ENCODE measurements at regions not wholly inside any gene's neighbourhood (a gene's known extent, or its start where the extent isn't known, plus 50 kb on each side); places are given as distances from the start of the nearest gene placed in this dataset.

DNA sequence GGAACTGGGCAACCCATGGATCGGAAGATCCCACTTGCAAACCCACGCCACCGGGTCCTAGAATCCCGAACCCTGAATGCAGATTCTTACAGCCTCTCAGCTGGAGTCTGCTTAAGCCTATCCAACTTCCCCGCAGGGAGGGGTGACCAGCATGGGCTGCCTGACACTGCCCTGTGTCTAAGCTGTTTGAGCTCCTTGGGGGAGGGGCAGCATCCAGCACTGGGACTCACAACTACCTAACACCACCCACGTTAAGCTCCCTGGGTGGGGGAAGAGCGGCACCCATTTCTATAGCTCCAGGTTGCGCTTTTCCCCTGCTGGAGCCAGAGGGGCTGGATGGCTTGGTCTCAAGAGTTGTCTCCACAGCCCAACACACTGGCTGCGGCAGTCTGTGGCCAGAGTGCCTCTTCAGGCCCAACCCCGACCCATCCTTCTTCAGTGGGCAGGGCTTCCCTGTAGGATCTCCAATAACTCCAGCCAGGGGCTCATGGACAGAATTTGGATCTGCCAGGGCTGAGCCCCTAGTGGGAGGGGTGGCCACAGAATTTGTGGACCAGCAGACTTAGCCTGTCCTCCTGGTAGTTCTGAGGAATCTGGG, 649.2 kb downstream of the TUSC7 start:
- no peaks in the 10 kb centered on the region for H4K20me1 ChIP-seq (replicated peaks; ENCODE audit: insufficient read depth)
- no peak for DNase-seq (ENCODE audit: low spot score)
- Mint-ChIP-seq H3K27ac (no peak overlapping the region), H3K4me3 (no peak overlapping the region), H3K4me1 (peaks cover 23% of the 10 kb centered on the region), H3K27me3 (ENCODE audit: insufficient read depth, low read depth, poor library complexity) (no peaks in the 10 kb centered on the region), H3K9me3 (peaks cover 14% of the 10 kb centered on the region; the same call in 2 of the 3 replicates), H3K36me3 (ENCODE audit: low read depth) (peaks cover 11% of the 10 kb centered on the region)
- peaks cover 10% of the 10 kb centered on the region for H3K4me1 ChIP-seq (ENCODE audit: insufficient read depth)
- no peak overlapping the region for H3K27ac ChIP-seq (ENCODE audit: low read depth)
- H3K4me2 ChIP-seq: no peak overlapping the region
- ATAC-seq: peak; percentile 73
- H3K36me3 ChIP-seq (ENCODE audit: insufficient read depth): no peaks in the 10 kb centered on the region
- no peaks in the 10 kb centered on the region for H3F3A ChIP-seq (replicated peaks; ENCODE audit: low read depth)
- no peaks in the 10 kb centered on the region for H3K27me3 ChIP-seq (ENCODE audit: insufficient read depth)
- no peak overlapping the region for H2AFZ ChIP-seq
- no peaks in the 10 kb centered on the region; the same call in 1 of the 2 replicates for H3K9me2 ChIP-seq (ENCODE audit: insufficient read depth)
- H3K4me3 ChIP-seq: no peak overlapping the region
- H3K79me2 ChIP-seq (replicated peaks; ENCODE audit: insufficient read depth): no peaks in the 10 kb centered on the region
- TF ChIP-seq STAT1 (IDR thresholded peaks at IDR 0.05; ENCODE audit: unreplicated experiment): no peak

DNA sequence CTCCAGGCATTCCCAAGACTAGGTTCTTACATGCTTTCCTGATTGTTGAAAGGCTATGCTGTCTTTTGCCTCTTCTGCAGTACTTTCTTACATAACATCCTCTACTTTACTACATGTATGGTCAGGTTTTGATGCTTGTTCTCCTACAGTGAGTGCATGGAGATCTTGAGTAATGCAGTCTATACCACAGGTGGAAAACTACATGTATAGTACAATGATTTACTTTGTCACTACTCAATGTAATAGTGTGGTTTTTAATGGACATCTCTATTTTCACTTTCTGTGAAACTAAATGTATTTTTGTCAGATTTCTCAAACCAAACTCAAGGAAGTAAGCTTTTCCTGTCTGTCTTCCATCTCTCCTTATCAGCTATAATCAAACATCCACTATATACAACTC, 657.0 kb downstream of the TUSC7 start:
- H3K4me3 ChIP-seq: no peak overlapping the region
- no peaks in the 10 kb centered on the region for H3K27me3 ChIP-seq (ENCODE audit: insufficient read depth)
- no peaks in the 10 kb centered on the region for H4K20me1 ChIP-seq (replicated peaks; ENCODE audit: insufficient read depth)
- Mint-ChIP-seq H3K4me3 (no peak overlapping the region), H3K9me3 (peaks cover 17% of the 10 kb centered on the region; the same call in 2 of the 3 replicates), H3K4me1 (no peaks in the 10 kb centered on the region), H3K27me3 (ENCODE audit: insufficient read depth, low read depth, poor library complexity) (no peaks in the 10 kb centered on the region), H3K27ac (no peak overlapping the region), H3K36me3 (ENCODE audit: low read depth) (peaks cover 1% of the 10 kb centered on the region)
- no peaks in the 10 kb centered on the region for H3K36me3 ChIP-seq (ENCODE audit: insufficient read depth)
- H3K27ac ChIP-seq (ENCODE audit: low read depth): no peak overlapping the region
- ATAC-seq: no peak
- no peaks in the 10 kb centered on the region for H3K79me2 ChIP-seq (replicated peaks; ENCODE audit: insufficient read depth)
- TF ChIP-seq ZNF114 (CRISPR knock-in tag; IDR thresholded peaks at IDR 0.05) (no peak), CREB1 (CRISPR knock-in tag; IDR thresholded peaks at IDR 0.05; ENCODE audit: low read depth) (no peak), EZH2 (IDR thresholded peaks at IDR 0.05; ENCODE audit: low read depth, unreplicated experiment) (no peak), JUNB (IDR thresholded peaks at IDR 0.05; ENCODE audit: unreplicated experiment) (no peak), NANOG (IDR thresholded peaks at IDR 0.05; ENCODE audit: borderline replicate concordance) (no peak), POLR2AphosphoS5 (IDR thresholded peaks at IDR 0.05; ENCODE audit: low read depth) (no peak), STAT1 (IDR thresholded peaks at IDR 0.05; ENCODE audit: unreplicated experiment) (no peak)
- TF ChIP-seq, protein P1, sequence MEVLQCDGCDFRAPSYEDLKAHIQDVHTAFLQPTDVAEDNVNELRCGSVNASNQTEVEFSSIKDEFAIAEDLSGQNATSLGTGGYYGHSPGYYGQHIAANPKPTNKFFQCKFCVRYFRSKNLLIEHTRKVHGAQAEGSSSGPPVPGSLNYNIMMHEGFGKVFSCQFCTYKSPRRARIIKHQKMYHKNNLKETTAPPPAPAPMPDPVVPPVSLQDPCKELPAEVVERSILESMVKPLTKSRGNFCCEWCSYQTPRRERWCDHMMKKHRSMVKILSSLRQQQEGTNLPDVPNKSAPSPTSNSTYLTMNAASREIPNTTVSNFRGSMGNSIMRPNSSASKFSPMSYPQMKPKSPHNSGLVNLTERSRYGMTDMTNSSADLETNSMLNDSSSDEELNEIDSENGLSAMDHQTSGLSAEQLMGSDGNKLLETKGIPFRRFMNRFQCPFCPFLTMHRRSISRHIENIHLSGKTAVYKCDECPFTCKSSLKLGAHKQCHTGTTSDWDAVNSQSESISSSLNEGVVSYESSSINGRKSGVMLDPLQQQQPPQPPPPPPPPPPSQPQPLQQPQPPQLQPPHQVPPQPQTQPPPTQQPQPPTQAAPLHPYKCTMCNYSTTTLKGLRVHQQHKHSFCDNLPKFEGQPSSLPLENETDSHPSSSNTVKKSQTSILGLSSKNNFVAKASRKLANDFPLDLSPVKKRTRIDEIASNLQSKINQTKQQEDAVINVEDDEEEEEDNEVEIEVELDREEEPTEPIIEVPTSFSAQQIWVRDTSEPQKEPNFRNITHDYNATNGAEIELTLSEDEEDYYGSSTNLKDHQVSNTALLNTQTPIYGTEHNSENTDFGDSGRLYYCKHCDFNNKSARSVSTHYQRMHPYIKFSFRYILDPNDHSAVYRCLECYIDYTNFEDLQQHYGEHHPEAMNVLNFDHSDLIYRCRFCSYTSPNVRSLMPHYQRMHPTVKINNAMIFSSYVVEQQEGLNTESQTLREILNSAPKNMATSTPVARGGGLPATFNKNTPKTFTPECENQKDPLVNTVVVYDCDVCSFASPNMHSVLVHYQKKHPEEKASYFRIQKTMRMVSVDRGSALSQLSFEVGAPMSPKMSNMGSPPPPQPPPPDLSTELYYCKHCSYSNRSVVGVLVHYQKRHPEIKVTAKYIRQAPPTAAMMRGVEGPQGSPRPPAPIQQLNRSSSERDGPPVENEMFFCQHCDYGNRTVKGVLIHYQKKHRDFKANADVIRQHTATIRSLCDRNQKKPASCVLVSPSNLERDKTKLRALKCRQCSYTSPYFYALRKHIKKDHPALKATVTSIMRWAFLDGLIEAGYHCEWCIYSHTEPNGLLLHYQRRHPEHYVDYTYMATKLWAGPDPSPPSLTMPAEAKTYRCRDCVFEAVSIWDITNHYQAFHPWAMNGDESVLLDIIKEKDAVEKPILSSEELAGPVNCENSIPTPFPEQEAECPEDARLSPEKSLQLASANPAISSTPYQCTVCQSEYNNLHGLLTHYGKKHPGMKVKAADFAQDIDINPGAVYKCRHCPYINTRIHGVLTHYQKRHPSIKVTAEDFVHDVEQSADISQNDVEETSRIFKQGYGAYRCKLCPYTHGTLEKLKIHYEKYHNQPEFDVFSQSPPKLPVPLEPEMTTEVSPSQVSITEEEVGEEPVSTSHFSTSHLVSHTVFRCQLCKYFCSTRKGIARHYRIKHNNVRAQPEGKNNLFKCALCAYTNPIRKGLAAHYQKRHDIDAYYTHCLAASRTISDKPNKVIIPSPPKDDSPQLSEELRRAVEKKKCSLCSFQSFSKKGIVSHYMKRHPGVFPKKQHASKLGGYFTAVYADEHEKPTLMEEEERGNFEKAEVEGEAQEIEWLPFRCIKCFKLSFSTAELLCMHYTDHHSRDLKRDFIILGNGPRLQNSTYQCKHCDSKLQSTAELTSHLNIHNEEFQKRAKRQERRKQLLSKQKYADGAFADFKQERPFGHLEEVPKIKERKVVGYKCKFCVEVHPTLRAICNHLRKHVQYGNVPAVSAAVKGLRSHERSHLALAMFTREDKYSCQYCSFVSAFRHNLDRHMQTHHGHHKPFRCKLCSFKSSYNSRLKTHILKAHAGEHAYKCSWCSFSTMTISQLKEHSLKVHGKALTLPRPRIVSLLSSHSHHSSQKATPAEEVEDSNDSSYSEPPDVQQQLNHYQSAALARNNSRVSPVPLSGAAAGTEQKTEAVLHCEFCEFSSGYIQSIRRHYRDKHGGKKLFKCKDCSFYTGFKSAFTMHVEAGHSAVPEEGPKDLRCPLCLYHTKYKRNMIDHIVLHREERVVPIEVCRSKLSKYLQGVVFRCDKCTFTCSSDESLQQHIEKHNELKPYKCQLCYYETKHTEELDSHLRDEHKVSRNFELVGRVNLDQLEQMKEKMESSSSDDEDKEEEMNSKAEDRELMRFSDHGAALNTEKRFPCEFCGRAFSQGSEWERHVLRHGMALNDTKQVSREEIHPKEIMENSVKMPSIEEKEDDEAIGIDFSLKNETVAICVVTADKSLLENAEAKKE (CRISPR knock-in tag; IDR thresholded peaks at IDR 0.05): no peak
- TF ChIP-seq, protein P2, sequence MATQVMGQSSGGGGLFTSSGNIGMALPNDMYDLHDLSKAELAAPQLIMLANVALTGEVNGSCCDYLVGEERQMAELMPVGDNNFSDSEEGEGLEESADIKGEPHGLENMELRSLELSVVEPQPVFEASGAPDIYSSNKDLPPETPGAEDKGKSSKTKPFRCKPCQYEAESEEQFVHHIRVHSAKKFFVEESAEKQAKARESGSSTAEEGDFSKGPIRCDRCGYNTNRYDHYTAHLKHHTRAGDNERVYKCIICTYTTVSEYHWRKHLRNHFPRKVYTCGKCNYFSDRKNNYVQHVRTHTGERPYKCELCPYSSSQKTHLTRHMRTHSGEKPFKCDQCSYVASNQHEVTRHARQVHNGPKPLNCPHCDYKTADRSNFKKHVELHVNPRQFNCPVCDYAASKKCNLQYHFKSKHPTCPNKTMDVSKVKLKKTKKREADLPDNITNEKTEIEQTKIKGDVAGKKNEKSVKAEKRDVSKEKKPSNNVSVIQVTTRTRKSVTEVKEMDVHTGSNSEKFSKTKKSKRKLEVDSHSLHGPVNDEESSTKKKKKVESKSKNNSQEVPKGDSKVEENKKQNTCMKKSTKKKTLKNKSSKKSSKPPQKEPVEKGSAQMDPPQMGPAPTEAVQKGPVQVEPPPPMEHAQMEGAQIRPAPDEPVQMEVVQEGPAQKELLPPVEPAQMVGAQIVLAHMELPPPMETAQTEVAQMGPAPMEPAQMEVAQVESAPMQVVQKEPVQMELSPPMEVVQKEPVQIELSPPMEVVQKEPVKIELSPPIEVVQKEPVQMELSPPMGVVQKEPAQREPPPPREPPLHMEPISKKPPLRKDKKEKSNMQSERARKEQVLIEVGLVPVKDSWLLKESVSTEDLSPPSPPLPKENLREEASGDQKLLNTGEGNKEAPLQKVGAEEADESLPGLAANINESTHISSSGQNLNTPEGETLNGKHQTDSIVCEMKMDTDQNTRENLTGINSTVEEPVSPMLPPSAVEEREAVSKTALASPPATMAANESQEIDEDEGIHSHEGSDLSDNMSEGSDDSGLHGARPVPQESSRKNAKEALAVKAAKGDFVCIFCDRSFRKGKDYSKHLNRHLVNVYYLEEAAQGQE (IDR thresholded peaks at IDR 0.05; ENCODE audit: unreplicated experiment): no peak
- no peaks in the 10 kb centered on the region for H3K9me2 ChIP-seq (ENCODE audit: insufficient read depth)
- DNase-seq (ENCODE audit: low spot score): no peak
- no peak overlapping the region for H3K4me2 ChIP-seq
- H3K4me1 ChIP-seq (ENCODE audit: insufficient read depth): no peaks in the 10 kb centered on the region
- H2AFZ ChIP-seq: no peak overlapping the region
- H3F3A ChIP-seq (replicated peaks; ENCODE audit: low read depth): no peaks in the 10 kb centered on the region

All from GM23338 (cell line).